Panc1 (cell line): ENCODE measurements at regions not wholly inside any gene's neighbourhood (a gene's known extent, or its start where the extent isn't known, plus 50 kb on each side); places are given as distances from the start of the nearest gene placed in this dataset.

Experiments used
- CTCF ChIP-seq: fragments of 450-650 bp; IDR thresholded peaks from 2 replicates; pipeline ENCODE4 v1.5.1; 2017; ENCODE audit warnings: mild to moderate bottlenecking
- POLR2AphosphoS5 ChIP-seq: IDR thresholded peaks from 2 replicates; pipeline ENCODE4 v1.6.1; 2012; ENCODE audit warnings: mild to moderate bottlenecking, low read depth, low read length, moderate library complexity
- REST ChIP-seq, 2 experiments: IDR thresholded peaks; 2 replicates each; pipeline ENCODE4 v1.6.1; 2011 to 2012; ENCODE audit warnings: low read depth in 2 of 2, control low read depth in 1 of 2, low read length in 1 of 2, mild to moderate bottlenecking in 1 of 2, moderate library complexity in 1 of 2; ENCODE audit not compliant: insufficient read depth in 1 of 2
- TCF7L2 ChIP-seq: IDR thresholded peaks from 2 replicates; pipeline ENCODE4 v1.6.1; 2011; ENCODE audit warnings: mild to moderate bottlenecking, low read depth, low read length, inconsistent platforms

DNA sequence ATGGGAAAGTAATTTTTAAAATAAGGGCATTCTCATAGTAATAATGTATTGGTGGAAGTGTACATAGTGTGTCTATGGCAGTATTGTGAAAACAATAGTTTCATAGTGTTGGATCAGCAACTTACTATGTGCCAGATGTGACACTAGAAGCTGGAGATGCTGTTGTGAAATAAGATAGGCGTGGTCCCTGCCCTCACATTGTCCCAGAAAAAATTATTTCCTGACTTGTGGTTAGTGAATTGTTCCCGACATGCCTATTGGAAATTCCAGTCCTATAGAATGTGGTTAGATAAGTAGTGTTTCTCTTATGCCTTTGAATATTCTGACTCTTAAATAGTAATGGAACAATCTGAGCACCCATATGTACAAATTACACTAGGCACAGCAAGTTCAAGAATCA lies 55.3 kb upstream of the MTAP start:
- TF ChIP-seq CTCF (no peak), POLR2AphosphoS5 (no peak), REST (IDR thresholded peaks at IDR 0.05; ENCODE audit: insufficient read depth in 1 of 2, low read depth in 2 of 2, low read length in 1 of 2) (no peak), TCF7L2 (no peak)
